Endothelial cell of umbilical vein (primary cell): ENCODE measurements at regions not wholly inside any gene's neighbourhood (a gene's known extent, or its start where the extent isn't known, plus 50 kb on each side); places are given as distances from the start of the nearest gene placed in this dataset.

Experiments used
- BruUV-seq: library from RNA; stranded (reverse); fragments of 400-500 nt; replicated peaks from 2 replicates; lab custom pipeline; 2021; lab: Mats Ljungman, UMichigan
- CTCF ChIA-PET: fragments of 300-600, 350-600 bp; sonication (Branson Sonifier 250); formaldehyde crosslinking; loops from one replicate; lab custom pipeline; 2021; ENCODE audit warnings: antibody characterized with exemption, inconsistent platforms; lab: Charles Lee
- POLR2A ChIA-PET: fragments of 300-600, 350-600 bp; sonication (Branson Sonifier 250); formaldehyde crosslinking; loops from one replicate; lab custom pipeline; 2021; ENCODE audit warnings: antibody characterized with exemption, inconsistent platforms; lab: Charles Lee
- DNase-seq: peaks from one replicate; pipeline ENCODE4 v3.0.0-alpha.2; 2011; ENCODE audit warnings: low read depth, low spot score
- FAIRE-seq: peaks from 2 replicates; lab custom pipeline; 2011; peaks lifted over from hg19 to GRCh38; lab: Jason Lieb, UNC
- H2AFZ ChIP-seq: 2 replicates; pipeline ENCODE4 v1.6.0; 2012; ENCODE audit warnings: low read depth, low read length, control low read depth, inconsistent platforms
- H3K27ac ChIP-seq: 2 replicates; pipeline ENCODE4 v1.5.1; 2011; ENCODE audit warnings: low read depth, mild to moderate bottlenecking, control low read depth, low read length, moderate library complexity; ENCODE audit not compliant: insufficient read depth
- H3K27me3 ChIP-seq, 2 experiments: 2 replicates each; pipeline versions ENCODE4 v1.6.0 to v1.6.1; 2011; ENCODE audit warnings: low read length in 2 of 2, mixed read lengths in 1 of 2; ENCODE audit not compliant: control insufficient read depth in 2 of 2, insufficient read depth in 2 of 2
- H3K36me3 ChIP-seq, 2 experiments: 2 replicates in 1 of 2; 3 replicates in 1 of 2; pipeline ENCODE4 v1.5.1; 2011; ENCODE audit warnings: low read length in 2 of 2, mild to moderate bottlenecking in 1 of 2, moderate library complexity in 1 of 2; ENCODE audit not compliant: control insufficient read depth in 2 of 2, insufficient read depth in 2 of 2; ENCODE audit errors: extremely low read depth in 1 of 2
- H3K4me1 ChIP-seq: 3 replicates; pipeline ENCODE4 v1.5.1; 2011; ENCODE audit warnings: mild to moderate bottlenecking, low read length; ENCODE audit not compliant: control insufficient read depth, insufficient read depth; ENCODE audit errors: extremely low read depth
- H3K4me2 ChIP-seq: 2 replicates; pipeline ENCODE4 v1.6.1; 2011; ENCODE audit warnings: low read length, control low read depth, mixed read lengths; ENCODE audit not compliant: insufficient read depth
- H3K4me3 ChIP-seq, 3 experiments: fragments of 200-600 bp in 1 of 3; sonication (generic), shearing (Covaris generic) in 1 of 3; replicated peaks in 1 of 3; 2 replicates each; pipeline ENCODE4 v1.5.1; 2011 to 2016; ENCODE audit warnings: control low read depth in 3 of 3, low read length in 3 of 3, mild to moderate bottlenecking in 2 of 3, inconsistent platforms in 1 of 3, low read depth in 1 of 3, moderate library complexity in 1 of 3; ENCODE audit not compliant: insufficient read depth in 1 of 3
- H3K79me2 ChIP-seq: 2 replicates; pipeline ENCODE4 v1.6.0; 2012; ENCODE audit warnings: low read length, inconsistent platforms; ENCODE audit not compliant: control insufficient read depth, insufficient read depth
- H3K9ac ChIP-seq: replicated peaks from 2 replicates; pipeline ENCODE3; 2011; ENCODE audit warnings: low read length, control low read depth; ENCODE audit not compliant: insufficient read depth; ENCODE audit errors: extremely low read depth
- H3K9me1 ChIP-seq: replicated peaks from 3 replicates; pipeline ENCODE4 v1.6.0; 2011; ENCODE audit warnings: mild to moderate bottlenecking, low read length; ENCODE audit not compliant: control insufficient read depth, insufficient read depth; ENCODE audit errors: extremely low read depth
- H3K9me3 ChIP-seq: replicated peaks from 2 replicates; pipeline ENCODE4 v1.5.1; 2012; ENCODE audit warnings: low read length, inconsistent platforms; ENCODE audit not compliant: control insufficient read depth, insufficient read depth
- H4K20me1 ChIP-seq: replicated peaks from 2 replicates; pipeline ENCODE3; 2011; ENCODE audit warnings: mild to moderate bottlenecking, low read length; ENCODE audit not compliant: control insufficient read depth, insufficient read depth; ENCODE audit errors: extremely low read depth
- EZH2 ChIP-seq: IDR thresholded peaks from 2 replicates; pipeline ENCODE4 v1.6.1; 2012; ENCODE audit warnings: borderline replicate concordance, low read depth, mild to moderate bottlenecking, moderate library complexity, low read length, inconsistent platforms; ENCODE audit not compliant: severe bottlenecking
- FOS ChIP-seq: IDR thresholded peaks from 2 replicates; pipeline ENCODE4 v1.6.1; 2011; ENCODE audit warnings: mild to moderate bottlenecking, low read length, moderate library complexity, borderline replicate concordance; ENCODE audit not compliant: insufficient read depth
- GATA2 ChIP-seq: IDR thresholded peaks from 2 replicates; pipeline ENCODE4 v1.7.0; 2011; ENCODE audit warnings: low read depth, mild to moderate bottlenecking, moderate library complexity, mixed read lengths, low read length; ENCODE audit not compliant: insufficient read length, insufficient read depth
- JUN ChIP-seq: IDR thresholded peaks from 2 replicates; pipeline ENCODE4 v1.6.1; 2011; ENCODE audit warnings: borderline replicate concordance, low read depth; ENCODE audit not compliant: insufficient read length, insufficient read depth
- MYC ChIP-seq: IDR thresholded peaks from one replicate; pipeline ENCODE4 v1.6.1; 2011; ENCODE audit warnings: mild to moderate bottlenecking, low read depth, low read length
- POLR2A ChIP-seq: IDR thresholded peaks from 2 replicates; pipeline ENCODE4 v1.6.1; 2012; ENCODE audit warnings: low read depth, mild to moderate bottlenecking, control low read depth, low read length
- POLR2AphosphoS5 ChIP-seq: IDR thresholded peaks from 2 replicates; pipeline ENCODE4 v1.6.1; 2012; ENCODE audit warnings: low read depth, mild to moderate bottlenecking, control low read depth, low read length, moderate library complexity; ENCODE audit not compliant: insufficient read depth
- dilution Hi-C: fragments of 300-500 bp; cut with MboI; formaldehyde crosslinking; loops from one replicate; pipeline ENCODE4 v1.15.0; 2019; ENCODE audit warnings: low sequenced_read_pairs; ENCODE audit not compliant: extremely low pct_ligation_motif_present
- intact Hi-C: fragments of 100-400 bp; cut with micrococcal nuclease; formaldehyde crosslinking; loops from one replicate; pipeline ENCODE4 v1.10.0; 2022
- TF ChIP-seq, protein P1 (sequence below): IDR thresholded peaks from 2 replicates; pipeline ENCODE4 v1.6.1; 2011; ENCODE audit not compliant: insufficient read depth, insufficient read length
- TF ChIP-seq, protein P2 (sequence below), 2 donors: IDR thresholded peaks; 1 replicate in 1 of 2; 2 replicates in 1 of 2; pipeline ENCODE4 v1.5.1; 2011; ENCODE audit warnings: low read length in 2 of 2, mild to moderate bottlenecking in 2 of 2, moderate library complexity in 2 of 2, control low read depth in 1 of 2, inconsistent platforms in 1 of 2, low read depth in 1 of 2; ENCODE audit not compliant: insufficient read depth in 1 of 2; ENCODE audit errors: extremely low read depth in 1 of 2

DNA sequence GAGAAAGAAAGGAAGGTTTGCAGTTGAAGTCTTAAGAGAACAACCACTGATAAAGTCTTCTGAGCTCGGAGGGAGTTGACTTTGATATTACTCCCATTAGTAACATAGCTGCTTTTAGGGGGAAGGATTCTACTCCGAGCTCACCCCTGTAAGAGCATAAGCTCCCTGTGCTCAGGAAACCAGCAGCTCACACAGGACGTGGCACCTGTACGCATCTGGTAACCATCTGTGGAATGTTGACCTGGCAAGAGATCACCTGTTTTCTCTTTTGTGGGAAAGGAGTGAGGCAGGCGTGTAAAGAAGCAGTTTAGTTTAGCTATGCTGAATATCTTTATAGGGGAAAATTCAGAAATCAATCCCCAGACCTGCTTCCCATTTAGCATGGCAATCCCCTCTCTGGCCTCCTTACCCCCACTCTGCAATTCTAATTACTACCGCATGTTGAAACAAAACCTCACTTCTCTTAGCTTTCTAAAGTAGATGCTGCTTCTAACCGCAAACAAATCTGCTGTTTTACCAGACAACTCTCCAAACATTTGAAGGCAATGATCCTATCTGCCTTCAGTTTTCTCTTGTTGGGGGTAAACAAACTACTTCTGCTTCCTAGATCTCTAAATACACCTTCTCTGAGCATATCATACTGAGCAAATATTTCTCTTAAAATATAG lies 121.8 kb upstream of the KCNK1 start:
- Histone ChIP-seq H3K9me3 (no peaks in the 10 kb centered on the region), H3K36me3 (no peaks in the 10 kb centered on the region), H3K79me2 (no peaks in the 10 kb centered on the region), H2AFZ (no peak overlapping the region), H3K27ac (no peak overlapping the region), H3K9me1 (no peaks in the 10 kb centered on the region), H3K27me3 (no peaks in the 10 kb centered on the region), H3K4me1 (no peaks in the 10 kb centered on the region), H3K4me2 (no peak overlapping the region), H3K4me3 (no peak overlapping the region), H3K9ac (no peak overlapping the region), H4K20me1 (no peaks in the 10 kb centered on the region)
- dilution Hi-C loops (no loop called here), intact Hi-C loops (no loop called here)
- DNase-seq (no peak), FAIRE-seq (no peak)
- ChIA-PET POLR2A (no interaction called here), CTCF (interaction anchor here (0.6 kb wide), 1 partner anchor 52 kb away, joined by 3 read pairs; no protein-coding TSS in a partner anchor)
- no peak for TF ChIP-seq POLR2A
- TF ChIP-seq FOS = no peak
- no peak for TF ChIP-seq EZH2
- TF ChIP-seq GATA2 = no peak
- TF ChIP-seq MYC = no peak
- TF ChIP-seq, protein P1, sequence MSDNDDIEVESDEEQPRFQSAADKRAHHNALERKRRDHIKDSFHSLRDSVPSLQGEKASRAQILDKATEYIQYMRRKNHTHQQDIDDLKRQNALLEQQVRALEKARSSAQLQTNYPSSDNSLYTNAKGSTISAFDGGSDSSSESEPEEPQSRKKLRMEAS = no peak
- no peak for TF ChIP-seq POLR2AphosphoS5
- TF ChIP-seq JUN = no peak
- TF ChIP-seq, protein P2, sequence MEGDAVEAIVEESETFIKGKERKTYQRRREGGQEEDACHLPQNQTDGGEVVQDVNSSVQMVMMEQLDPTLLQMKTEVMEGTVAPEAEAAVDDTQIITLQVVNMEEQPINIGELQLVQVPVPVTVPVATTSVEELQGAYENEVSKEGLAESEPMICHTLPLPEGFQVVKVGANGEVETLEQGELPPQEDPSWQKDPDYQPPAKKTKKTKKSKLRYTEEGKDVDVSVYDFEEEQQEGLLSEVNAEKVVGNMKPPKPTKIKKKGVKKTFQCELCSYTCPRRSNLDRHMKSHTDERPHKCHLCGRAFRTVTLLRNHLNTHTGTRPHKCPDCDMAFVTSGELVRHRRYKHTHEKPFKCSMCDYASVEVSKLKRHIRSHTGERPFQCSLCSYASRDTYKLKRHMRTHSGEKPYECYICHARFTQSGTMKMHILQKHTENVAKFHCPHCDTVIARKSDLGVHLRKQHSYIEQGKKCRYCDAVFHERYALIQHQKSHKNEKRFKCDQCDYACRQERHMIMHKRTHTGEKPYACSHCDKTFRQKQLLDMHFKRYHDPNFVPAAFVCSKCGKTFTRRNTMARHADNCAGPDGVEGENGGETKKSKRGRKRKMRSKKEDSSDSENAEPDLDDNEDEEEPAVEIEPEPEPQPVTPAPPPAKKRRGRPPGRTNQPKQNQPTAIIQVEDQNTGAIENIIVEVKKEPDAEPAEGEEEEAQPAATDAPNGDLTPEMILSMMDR (IDR thresholded peaks at IDR 0.05; ENCODE audit: extremely low read depth in 1 of 2, insufficient read depth in 1 of 2, low read depth in 1 of 2, low read length in 2 of 2) = no peak
- BruUV-seq = no TSS peak
